ENCODE measurements at regions not wholly inside any gene's neighbourhood (a gene's known extent, or its start where the extent isn't known, plus 50 kb on each side); places are given as distances from the start of the nearest gene placed in this dataset.

DNA sequence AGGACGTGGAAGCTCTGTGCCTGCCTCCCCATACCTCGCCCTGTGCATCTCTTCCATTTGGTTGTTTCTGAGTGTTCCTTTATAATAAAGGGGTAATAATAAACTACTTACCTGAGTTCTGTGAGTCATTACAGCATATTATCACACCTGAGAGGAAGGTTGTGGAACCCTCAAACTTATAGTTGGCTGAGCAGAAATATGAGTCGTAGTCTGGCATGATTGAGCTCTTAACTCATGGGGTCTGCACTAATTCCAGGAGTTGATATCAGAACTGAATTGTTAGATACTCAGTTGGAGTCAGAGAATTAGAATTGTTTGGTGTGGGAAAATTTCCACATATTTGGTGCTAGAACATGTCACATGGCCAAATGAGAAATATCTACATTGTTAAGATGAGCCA is 52.4 kb upstream of the HTR2A start:
- TF ChIP-seq, protein P1, sequence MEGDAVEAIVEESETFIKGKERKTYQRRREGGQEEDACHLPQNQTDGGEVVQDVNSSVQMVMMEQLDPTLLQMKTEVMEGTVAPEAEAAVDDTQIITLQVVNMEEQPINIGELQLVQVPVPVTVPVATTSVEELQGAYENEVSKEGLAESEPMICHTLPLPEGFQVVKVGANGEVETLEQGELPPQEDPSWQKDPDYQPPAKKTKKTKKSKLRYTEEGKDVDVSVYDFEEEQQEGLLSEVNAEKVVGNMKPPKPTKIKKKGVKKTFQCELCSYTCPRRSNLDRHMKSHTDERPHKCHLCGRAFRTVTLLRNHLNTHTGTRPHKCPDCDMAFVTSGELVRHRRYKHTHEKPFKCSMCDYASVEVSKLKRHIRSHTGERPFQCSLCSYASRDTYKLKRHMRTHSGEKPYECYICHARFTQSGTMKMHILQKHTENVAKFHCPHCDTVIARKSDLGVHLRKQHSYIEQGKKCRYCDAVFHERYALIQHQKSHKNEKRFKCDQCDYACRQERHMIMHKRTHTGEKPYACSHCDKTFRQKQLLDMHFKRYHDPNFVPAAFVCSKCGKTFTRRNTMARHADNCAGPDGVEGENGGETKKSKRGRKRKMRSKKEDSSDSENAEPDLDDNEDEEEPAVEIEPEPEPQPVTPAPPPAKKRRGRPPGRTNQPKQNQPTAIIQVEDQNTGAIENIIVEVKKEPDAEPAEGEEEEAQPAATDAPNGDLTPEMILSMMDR (IDR thresholded peaks at IDR 0.05), result no peak
- TF ChIP-seq POLR2A (IDR thresholded peaks at IDR 0.05), result no peak
